AG04450 (cell line): ENCODE measurements at regions not wholly inside any gene's neighbourhood (a gene's known extent, or its start where the extent isn't known, plus 50 kb on each side); places are given as distances from the start of the nearest gene placed in this dataset.

Experiments
- CTCF ChIA-PET: fragments of 300-600, 350-600 bp; formaldehyde crosslinking; extraction: SDS; loops from one replicate; lab custom pipeline; 2022; ENCODE audit warnings: antibody characterized with exemption, inconsistent platforms; lab: Charles Lee
- POLR2A ChIA-PET: fragments of 350-600 bp; formaldehyde crosslinking; extraction: SDS; loops from one replicate; lab custom pipeline; 2021; ENCODE audit warnings: antibody characterized with exemption, inconsistent platforms; lab: Yijun Ruan, JAX
- DNase-seq: peaks from one replicate; pipeline ENCODE4 v3.0.0-alpha.2; 2011; ENCODE audit warnings: low read depth, low spot score
- H3K27ac ChIP-seq: one replicate; pipeline ENCODE4 v1.5.1; 2012; ENCODE audit warnings: low read depth, low read length, control low read depth
- H3K27me3 ChIP-seq: one replicate; pipeline ENCODE4 v1.6.0; 2012; ENCODE audit warnings: low read length; ENCODE audit not compliant: control insufficient read depth, insufficient read depth
- H3K4me3 ChIP-seq: 2 replicates; pipeline ENCODE4 v1.5.1; 2011; ENCODE audit warnings: mild to moderate bottlenecking, low read depth, low read length, control low read depth
- H3K9me3 ChIP-seq: 2 replicates; pipeline ENCODE4 v1.5.1; 2012; ENCODE audit warnings: low read length; ENCODE audit not compliant: control insufficient read depth, insufficient read depth
- TF ChIP-seq, protein P1 (sequence below): IDR thresholded peaks from 2 replicates; pipeline ENCODE4 v1.5.1; 2011; ENCODE audit warnings: low read depth, low read length, control low read depth, inconsistent platforms

DNA sequence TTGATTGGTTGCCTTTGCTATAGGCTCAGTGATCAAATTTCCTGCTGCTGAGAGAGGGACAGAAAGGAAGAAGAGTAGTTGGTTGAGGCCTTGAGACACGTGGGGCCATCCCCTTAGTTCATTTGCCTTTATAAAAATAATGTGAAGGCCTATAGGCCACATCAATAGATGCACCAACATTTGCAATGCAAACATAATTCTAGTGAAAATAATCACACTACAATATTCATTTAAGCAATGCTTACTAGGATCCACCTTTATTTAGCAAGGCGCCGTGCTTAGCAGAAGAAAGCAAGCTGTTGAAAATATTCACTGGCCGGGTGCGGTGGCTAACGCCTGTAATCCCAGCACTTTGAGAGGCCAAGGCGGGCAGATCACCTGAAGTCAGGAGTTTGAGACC lies 105.3 kb upstream of the CXCR4 start:
- ChIA-PET CTCF (no interaction called here), POLR2A (no interaction called here)
- TF ChIP-seq, protein P1, sequence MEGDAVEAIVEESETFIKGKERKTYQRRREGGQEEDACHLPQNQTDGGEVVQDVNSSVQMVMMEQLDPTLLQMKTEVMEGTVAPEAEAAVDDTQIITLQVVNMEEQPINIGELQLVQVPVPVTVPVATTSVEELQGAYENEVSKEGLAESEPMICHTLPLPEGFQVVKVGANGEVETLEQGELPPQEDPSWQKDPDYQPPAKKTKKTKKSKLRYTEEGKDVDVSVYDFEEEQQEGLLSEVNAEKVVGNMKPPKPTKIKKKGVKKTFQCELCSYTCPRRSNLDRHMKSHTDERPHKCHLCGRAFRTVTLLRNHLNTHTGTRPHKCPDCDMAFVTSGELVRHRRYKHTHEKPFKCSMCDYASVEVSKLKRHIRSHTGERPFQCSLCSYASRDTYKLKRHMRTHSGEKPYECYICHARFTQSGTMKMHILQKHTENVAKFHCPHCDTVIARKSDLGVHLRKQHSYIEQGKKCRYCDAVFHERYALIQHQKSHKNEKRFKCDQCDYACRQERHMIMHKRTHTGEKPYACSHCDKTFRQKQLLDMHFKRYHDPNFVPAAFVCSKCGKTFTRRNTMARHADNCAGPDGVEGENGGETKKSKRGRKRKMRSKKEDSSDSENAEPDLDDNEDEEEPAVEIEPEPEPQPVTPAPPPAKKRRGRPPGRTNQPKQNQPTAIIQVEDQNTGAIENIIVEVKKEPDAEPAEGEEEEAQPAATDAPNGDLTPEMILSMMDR = no peak

DNA sequence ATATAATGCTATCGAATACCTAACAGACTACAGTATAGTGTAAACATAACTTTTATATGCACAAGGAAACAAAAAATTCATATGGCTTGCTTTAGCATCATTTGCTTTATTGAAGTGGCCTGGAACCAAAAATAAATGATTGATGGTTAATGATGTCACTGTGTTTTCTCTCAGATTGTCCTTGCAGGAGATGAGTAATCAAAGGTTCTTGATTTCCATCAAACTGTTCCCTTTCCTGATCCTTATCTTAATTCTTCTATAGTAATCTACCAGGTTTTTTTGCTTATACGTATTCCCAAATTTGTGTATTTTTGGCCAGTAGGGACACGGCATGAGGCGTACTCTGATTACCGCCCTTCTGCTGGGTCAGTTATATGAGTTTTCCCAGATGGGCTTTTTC lies 104.9 kb upstream of the CXCR4 start:
- no peak overlapping the region for H3K4me3 ChIP-seq
- TF ChIP-seq, protein P1 = no peak
- no peak overlapping the region for H3K27ac ChIP-seq
- DNase-seq = no peak
- ChIA-PET CTCF (no interaction called here), POLR2A (no interaction called here)
- H3K9me3 ChIP-seq = no peaks in the 10 kb centered on the region
- H3K27me3 ChIP-seq = no peaks in the 10 kb centered on the region

More for the DNA sequence above, 105.3 kb upstream of the CXCR4 start:
- DNase-seq = no peak
- Histone ChIP-seq H3K4me3 (no peak overlapping the region), H3K27ac (no peak overlapping the region), H3K27me3 (no peaks in the 10 kb centered on the region), H3K9me3 (no peaks in the 10 kb centered on the region)

DNA sequence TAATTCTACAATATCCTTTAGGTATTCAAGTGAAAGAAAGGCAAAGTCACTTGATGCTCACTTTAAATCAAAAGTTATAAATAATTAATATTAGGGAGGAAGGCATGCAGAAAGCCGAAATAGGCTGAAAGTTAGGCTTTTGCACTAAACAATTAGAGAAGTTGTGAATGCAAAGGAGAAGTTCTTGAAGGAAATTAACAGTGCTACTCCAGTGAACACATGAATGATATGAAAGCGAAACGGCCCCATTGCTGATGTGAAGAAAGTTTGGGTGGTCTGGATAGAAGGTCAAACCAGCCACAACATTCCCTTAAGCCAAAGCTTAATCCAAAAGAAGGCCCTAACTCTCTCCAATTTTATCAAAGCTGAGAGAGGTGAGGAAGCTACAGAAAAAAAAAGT lies 103.1 kb upstream of the CXCR4 start:
- H3K27ac ChIP-seq = no peak overlapping the region
- TF ChIP-seq, protein P1 = no peak

DNA sequence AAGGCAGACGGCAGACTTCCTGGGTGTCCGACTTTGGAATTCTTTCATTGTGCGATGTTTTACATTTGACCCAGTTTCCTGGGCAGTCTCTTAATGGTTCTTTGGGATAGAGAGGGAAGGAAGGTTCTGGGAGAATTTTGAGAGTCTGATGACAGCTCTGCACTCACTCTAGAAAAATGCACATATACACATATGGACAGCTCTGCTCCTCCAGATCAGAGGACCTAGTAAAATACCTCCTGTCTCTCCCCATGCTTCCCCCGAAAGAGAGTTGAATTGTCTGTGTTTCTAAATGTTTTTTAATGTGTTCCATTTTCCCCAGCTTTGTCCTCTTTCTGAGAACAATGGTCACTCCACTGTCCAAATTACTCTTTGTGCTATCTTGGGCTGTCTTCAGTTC lies 102.0 kb upstream of the CXCR4 start:
- TF ChIP-seq, protein P1 = no peak
- ChIA-PET POLR2A (no interaction called here), CTCF (no interaction called here)
- Histone ChIP-seq H3K9me3 (no peaks in the 10 kb centered on the region), H3K4me3 (no peak overlapping the region), H3K27me3 (no peaks in the 10 kb centered on the region), H3K27ac (no peak overlapping the region)
- no peak for DNase-seq

More for the DNA sequence above, 103.1 kb upstream of the CXCR4 start:
- Histone ChIP-seq H3K27me3 (no peaks in the 10 kb centered on the region), H3K4me3 (no peak overlapping the region), H3K9me3 (no peaks in the 10 kb centered on the region)
- no peak for DNase-seq
- POLR2A ChIA-PET = no interaction called here
- CTCF ChIA-PET = no interaction called here

DNA sequence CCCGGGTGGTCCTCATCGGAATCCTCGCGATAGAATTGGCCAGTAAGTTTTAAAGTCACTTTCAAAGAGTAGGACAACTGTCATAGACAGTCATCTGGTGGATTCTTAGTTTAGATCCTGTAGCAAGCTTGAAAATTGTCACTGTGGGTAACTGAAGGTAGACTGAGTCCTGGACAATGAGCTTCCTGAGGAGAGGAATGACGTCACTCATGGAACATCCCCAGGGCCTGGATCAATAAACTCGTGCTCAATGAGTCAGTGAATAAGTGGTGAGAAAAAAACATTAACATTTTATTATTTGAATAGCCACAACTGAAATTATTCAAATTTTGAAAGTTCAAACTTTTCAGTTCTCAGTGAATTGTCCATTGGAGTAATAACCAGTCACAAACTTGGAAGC lies 101.4 kb upstream of the CXCR4 start:
- TF ChIP-seq, protein P1 = no peak
- no peak for DNase-seq
- Histone ChIP-seq H3K27me3 (no peaks in the 10 kb centered on the region), H3K9me3 (no peaks in the 10 kb centered on the region), H3K4me3 (no peak overlapping the region), H3K27ac (no peak overlapping the region)
- CTCF ChIA-PET = no interaction called here
- POLR2A ChIA-PET = no interaction called here
